Right lobe of liver (tissue), 6 donors: ENCODE measurements at regions not wholly inside any gene's neighbourhood (a gene's known extent, or its start where the extent isn't known, plus 50 kb on each side); places are given as distances from the start of the nearest gene placed in this dataset.

Source experiments
- ATAC-seq, 4 donors: fragments of 200-7000 bp; cut with Tn5 transposase; one replicate each; pipeline ENCODE4 v1.9.1; 2020; ENCODE audit warnings: mild to moderate bottlenecking in 4 of 4, moderate library complexity in 4 of 4
- DNase-seq, 3 donors: peaks; one replicate each; pipeline ENCODE4 v3.0.0-alpha.2; 2020
- H3K27ac ChIP-seq, 3 donors: fragments of 200-600 bp; one replicate each; pipeline ENCODE4 v1.8.0; 2022
- H3K27me3 ChIP-seq, 2 donors: fragments of 200-600 bp; one replicate each; pipeline ENCODE4 v1.8.0; 2022
- H3K36me3 ChIP-seq, 4 donors: fragments of 200-600 bp; sonication (generic) in 1 of 4; one replicate each; pipeline versions ENCODE4 v1.5.1 to v1.8.0; 2017 to 2022; ENCODE audit warnings: control low read depth in 1 of 4
- H3K4me1 ChIP-seq, 4 donors: fragments of 200-600 bp; sonication (generic) in 1 of 4; one replicate each; pipeline versions ENCODE4 v1.5.1 to v1.8.0; 2017 to 2022; ENCODE audit warnings: control low read depth in 1 of 4
- H3K4me3 ChIP-seq, 3 donors: fragments of 200-600 bp; one replicate each; pipeline ENCODE4 v1.8.0; 2022
- H3K9me3 ChIP-seq, 4 donors: fragments of 200-600 bp; sonication (generic) in 1 of 4; one replicate each; pipeline versions ENCODE4 v1.5.1 to v1.8.0; 2017 to 2022; ENCODE audit warnings: control low read depth in 1 of 4
- POLR2A ChIP-seq: fragments of 450-650 bp; IDR thresholded peaks from one replicate; pipeline ENCODE4 v1.6.1; 2017; ENCODE audit warnings: antibody characterized with exemption, mild to moderate bottlenecking
- WGBS: methylation state at CpG from one replicate; pipeline ENCODE4 v1.1.6; 2018; ENCODE audit warnings: low coverage, low lambda C conversion rate; ENCODE audit not compliant: insufficient coverage; ENCODE audit errors: missing lambda C conversion rate; 5-methylcytosine and 5-hydroxymethylcytosine counted together
- intact Hi-C, 2 donors: fragments of 100-400 bp; cut with DNase I; formaldehyde crosslinking; loops; one replicate each; pipeline versions ENCODE4 v1.11.2 to v1.14.1; 2022
- TF ChIP-seq, protein P1 (sequence below), 4 donors: fragments of 200-600 bp in 3 of 4; fragments of 450-650 bp in 1 of 4; IDR thresholded peaks; one replicate each; pipeline versions ENCODE4 v1.5.1 to v1.8.0; 2016 to 2022; ENCODE audit warnings: antibody characterized with exemption in 4 of 4, mild to moderate bottlenecking in 2 of 4
- donor health status: DM: no; HTN: yes; CAD: no.
- donor health status: DM: no; HTN: no; CAD: no.
- donor health status: DM: no; HTN: no; CAD: no.
- donor health status: DM: no; HTN: yes; CAD: no.
- donor health status: DM: no; HTN: yes; CAD: no.

GRCh38 chr5:125041798-125042197 lies 295.4 kb upstream of the ZNF608 start:
- 67% methylated on average over 2 of the region's 2 CpGs for WGBS
- ATAC-seq (no peak), DNase-seq (no peak)
- no peaks in the 10 kb centered on the region for H3K27me3 ChIP-seq
- no peak for TF ChIP-seq POLR2A
- TF ChIP-seq, protein P1, sequence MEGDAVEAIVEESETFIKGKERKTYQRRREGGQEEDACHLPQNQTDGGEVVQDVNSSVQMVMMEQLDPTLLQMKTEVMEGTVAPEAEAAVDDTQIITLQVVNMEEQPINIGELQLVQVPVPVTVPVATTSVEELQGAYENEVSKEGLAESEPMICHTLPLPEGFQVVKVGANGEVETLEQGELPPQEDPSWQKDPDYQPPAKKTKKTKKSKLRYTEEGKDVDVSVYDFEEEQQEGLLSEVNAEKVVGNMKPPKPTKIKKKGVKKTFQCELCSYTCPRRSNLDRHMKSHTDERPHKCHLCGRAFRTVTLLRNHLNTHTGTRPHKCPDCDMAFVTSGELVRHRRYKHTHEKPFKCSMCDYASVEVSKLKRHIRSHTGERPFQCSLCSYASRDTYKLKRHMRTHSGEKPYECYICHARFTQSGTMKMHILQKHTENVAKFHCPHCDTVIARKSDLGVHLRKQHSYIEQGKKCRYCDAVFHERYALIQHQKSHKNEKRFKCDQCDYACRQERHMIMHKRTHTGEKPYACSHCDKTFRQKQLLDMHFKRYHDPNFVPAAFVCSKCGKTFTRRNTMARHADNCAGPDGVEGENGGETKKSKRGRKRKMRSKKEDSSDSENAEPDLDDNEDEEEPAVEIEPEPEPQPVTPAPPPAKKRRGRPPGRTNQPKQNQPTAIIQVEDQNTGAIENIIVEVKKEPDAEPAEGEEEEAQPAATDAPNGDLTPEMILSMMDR (IDR thresholded peaks at IDR 0.05) = no peak
- no peaks in the 10 kb centered on the region for H3K9me3 ChIP-seq
- intact Hi-C loops = no loop called here
- H3K4me1 ChIP-seq = peaks cover 3 to 19% (median 13%) of the 10 kb centered on the region in 4 donors
- H3K27ac ChIP-seq = no peak overlapping the region
- no peaks in the 10 kb centered on the region for H3K36me3 ChIP-seq
- H3K4me3 ChIP-seq = no peak overlapping the region

GRCh38 chr5:125042261-125042890 lies 295.9 kb upstream of the ZNF608 start:
- TF ChIP-seq, protein P1 (IDR thresholded peaks at IDR 0.05) = no peak
- TF ChIP-seq POLR2A = no peak
- DNase-seq (no peak), ATAC-seq (no peak)
- intact Hi-C loops = no loop called here
- WGBS = 91% methylated on average over 1 of the region's 1 CpG
- Histone ChIP-seq H3K4me3 (no peak overlapping the region), H3K9me3 (no peaks in the 10 kb centered on the region), H3K27ac (no peak overlapping the region), H3K27me3 (no peaks in the 10 kb centered on the region), H3K4me1 (peaks cover 3 to 19% (median 13%) of the 10 kb centered on the region in 4 donors), H3K36me3 (no peaks in the 10 kb centered on the region)

DNA sequence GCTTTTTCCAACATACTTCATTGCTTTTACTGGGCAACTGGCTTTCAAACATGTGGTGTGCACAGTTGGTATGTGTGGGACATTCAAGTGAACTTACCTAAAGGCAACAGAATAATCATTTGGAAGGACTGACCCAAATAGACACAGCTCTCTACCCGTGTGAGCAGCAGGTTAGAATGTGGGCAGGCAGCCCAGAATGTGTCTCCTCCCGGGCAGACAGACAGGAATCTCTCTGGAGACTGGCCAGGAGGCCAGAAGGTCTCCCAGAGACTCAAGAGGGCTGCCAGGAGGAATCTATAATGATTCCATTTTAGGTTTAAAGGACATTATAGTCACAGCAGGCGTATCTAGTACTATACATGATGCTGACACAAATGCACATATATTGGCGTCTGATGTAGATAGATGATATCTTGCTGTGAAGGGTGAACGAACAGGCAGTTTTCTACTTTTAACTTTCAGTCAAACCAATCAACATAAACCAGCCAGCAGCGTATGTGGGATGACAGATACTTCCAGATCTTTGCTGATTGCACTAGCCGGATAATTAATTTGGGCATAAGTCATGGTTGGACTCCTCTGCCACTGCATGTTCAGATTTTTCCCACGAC lies 297.4 kb upstream of the ZNF608 start:
- peak; percentile 97 to 99 (median 98) for ATAC-seq
- 26% methylated on average over 7 of the region's 8 CpGs for WGBS

DNA sequence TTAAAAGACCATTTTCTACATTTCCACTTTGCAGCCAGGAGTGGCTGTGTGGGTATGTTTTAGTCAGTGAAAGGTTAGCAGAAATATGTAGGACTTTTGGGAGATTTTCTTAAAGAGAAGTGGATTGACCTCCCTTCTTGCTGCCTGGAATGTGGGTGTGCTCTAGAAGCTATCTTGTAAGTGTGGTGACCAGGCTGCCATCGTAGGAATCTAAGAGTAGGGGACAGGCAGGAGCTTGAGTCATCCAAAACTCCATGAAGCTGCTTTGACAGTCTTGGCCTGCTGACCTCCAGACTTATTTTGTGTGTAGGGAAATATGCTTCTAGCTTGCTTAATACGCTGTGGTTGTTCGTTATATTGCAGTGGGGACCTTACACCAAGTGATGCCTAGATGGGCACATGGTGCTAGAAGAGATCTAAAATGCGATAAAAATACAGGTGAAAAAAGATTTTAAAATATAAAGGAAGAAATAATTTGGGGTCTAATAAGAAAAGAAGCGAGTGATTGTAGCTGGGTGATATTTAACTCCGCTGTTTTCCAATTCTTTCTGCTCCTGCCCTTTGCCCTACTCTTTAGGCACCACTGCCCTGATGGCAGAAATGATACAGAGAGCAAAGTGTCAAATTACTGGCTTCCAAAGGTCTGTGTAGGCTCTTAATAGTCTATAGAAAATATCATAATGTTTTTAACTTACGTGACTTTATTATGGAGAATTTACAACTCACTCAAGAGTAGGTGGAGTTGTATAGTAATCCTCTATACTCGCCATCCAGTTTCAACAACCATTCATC lies 298.2 kb upstream of the ZNF608 start:
- Histone ChIP-seq H3K4me3 (no peak overlapping the region), H3K27ac (no peak overlapping the region), H3K4me1 (peaks cover 3 to 19% (median 13%) of the 10 kb centered on the region in 4 donors), H3K9me3 (no peaks in the 10 kb centered on the region), H3K27me3 (no peaks in the 10 kb centered on the region), H3K36me3 (no peaks in the 10 kb centered on the region)
- intact Hi-C loops = no loop called here
- TF ChIP-seq POLR2A = no peak
- TF ChIP-seq, protein P1 (IDR thresholded peaks at IDR 0.05) = no peak
- WGBS = 65% methylated on average over 8 of the region's 8 CpGs
- DNase-seq (no peak), ATAC-seq (peak; percentile 25 to 56 (median 39))

More for the DNA sequence above, 297.4 kb upstream of the ZNF608 start:
- DNase-seq = peak; percentile 91 to 96 (median 93)
- Histone ChIP-seq H3K4me3 (no peak overlapping the region), H3K4me1 (peaks cover 3 to 19% (median 13%) of the 10 kb centered on the region in 4 donors), H3K27me3 (no peaks in the 10 kb centered on the region), H3K9me3 (no peaks in the 10 kb centered on the region), H3K36me3 (no peaks in the 10 kb centered on the region), H3K27ac (no peak overlapping the region)
- TF ChIP-seq, protein P1 (IDR thresholded peaks at IDR 0.05) = no peak
- TF ChIP-seq POLR2A = no peak
- intact Hi-C loops = no loop called here
